ENCODE measurements at regions not wholly inside any gene's neighbourhood (a gene's known extent, or its start where the extent isn't known, plus 50 kb on each side); places are given as distances from the start of the nearest gene placed in this dataset.

- TF ChIP-seq POLR2A (IDR thresholded peaks at IDR 0.05), result no peak
- no peak for TF ChIP-seq CTCF (IDR thresholded peaks at IDR 0.05)
- TF ChIP-seq EP300 (IDR thresholded peaks at IDR 0.05; ENCODE audit: low read depth), result no peak
- no peak for TF ChIP-seq POLR2AphosphoS5 (IDR thresholded peaks at IDR 0.05)
Observed at GRCh38 chr2:204272089-204272488, 273.2 kb upstream of the PARD3B start.
